ENCODE measurements at regions not wholly inside any gene's neighbourhood (a gene's known extent, or its start where the extent isn't known, plus 50 kb on each side); places are given as distances from the start of the nearest gene placed in this dataset.

DNA sequence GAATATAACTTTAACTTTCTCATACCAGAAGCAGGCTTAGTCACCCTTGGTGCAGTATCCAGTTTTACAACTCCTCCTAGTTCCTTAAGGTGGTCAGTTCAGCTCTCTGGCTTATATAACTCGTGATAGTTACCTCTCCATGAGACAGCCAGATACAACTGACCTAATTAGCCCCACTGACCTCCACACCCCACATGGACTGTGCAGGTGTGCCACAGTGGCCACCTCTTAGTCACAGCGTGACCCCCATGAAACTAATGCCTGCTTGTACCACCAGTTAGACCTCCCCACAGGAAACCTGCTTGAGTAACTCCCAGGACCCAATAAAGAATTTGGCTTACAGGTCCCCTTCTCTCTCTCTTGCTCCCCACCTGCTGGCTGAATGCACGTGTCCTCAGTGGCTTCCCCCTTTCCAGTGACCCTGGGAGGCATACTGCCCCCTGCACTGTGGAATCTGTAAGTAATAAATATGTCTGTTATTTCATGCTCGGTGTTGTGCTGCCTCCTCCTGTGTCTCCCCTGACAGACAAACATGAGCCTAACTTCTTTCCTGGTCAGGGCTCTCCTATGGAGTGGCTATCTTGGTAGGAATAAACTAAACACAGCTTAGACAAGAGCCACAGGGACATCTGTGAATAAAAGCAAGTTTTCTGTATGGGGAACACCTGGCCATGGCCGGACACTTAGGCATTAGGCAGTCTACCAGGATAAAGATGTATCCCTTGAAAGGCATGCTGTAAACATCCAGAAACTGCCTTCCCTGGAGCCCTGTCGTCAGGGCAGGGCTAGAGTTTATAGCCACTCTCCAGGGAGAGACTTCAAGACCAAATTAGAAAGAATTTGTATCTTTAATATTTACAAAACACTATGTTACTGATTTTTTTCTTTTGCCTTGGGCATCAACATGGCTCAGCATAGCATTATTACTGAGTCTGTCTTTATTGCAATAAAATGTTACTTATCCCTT is 209.7 kb upstream of the BOD1L1 start:
- Histone ChIP-seq H3K4me3 (ENCODE audit: insufficient read depth, low read depth, low read length, poor library complexity, severe bottlenecking) (no peak overlapping the region), H3K4me1 (ENCODE audit: control insufficient read depth, insufficient read depth, low read length, poor library complexity, severe bottlenecking) (no peaks in the 10 kb centered on the region), H3K27ac (ENCODE audit: insufficient read depth, low read length, poor library complexity, severe bottlenecking) (no peak overlapping the region), H3K27me3 (replicated peaks; ENCODE audit: control insufficient read depth, insufficient read depth, low read length, poor library complexity, severe bottlenecking) (no peaks in the 10 kb centered on the region), H3K9me3 (ENCODE audit: control insufficient read depth, low read length) (no peaks in the 10 kb centered on the region), H3K36me3 (ENCODE audit: control insufficient read depth, insufficient read depth, low read length) (no peaks in the 10 kb centered on the region)
- DNase-seq: no peak

DNA sequence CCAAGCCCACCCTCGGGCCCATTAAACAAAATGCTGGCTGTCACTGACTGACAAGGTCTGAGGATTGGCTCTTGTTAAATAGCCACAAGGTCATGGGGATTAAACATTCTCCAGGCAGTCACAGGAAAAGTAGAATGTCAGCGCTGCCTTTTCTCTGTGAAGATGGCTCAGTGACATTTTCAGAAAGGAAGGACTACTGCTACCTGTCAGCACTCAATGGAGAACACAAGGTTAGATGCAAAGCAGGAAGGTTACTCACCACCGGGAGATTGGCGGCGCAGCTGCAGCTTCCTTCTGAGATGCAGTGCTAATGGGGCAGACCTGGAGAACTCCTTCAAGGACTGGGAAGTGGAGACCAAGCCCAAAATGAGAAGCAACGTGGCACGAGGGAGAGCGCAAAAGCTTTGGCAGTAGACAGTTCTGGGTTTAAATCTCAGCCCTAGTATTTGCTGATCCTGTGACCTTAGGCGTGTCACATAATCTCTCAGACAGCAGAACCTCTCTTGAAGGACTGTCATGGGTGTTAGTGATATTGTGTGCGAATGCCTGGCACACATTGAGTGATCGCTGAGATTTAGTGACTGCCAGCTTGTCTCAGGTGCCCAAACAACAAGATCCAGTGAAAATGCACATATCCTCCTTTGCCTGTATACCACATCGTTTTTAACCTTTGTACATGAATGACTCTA is 213.1 kb upstream of the BOD1L1 start:
- Histone ChIP-seq H3K4me1 (ENCODE audit: control insufficient read depth, insufficient read depth, low read length, poor library complexity, severe bottlenecking) (no peaks in the 10 kb centered on the region), H3K36me3 (ENCODE audit: control insufficient read depth, insufficient read depth, low read length) (no peaks in the 10 kb centered on the region), H3K9me3 (ENCODE audit: control insufficient read depth, low read length) (no peaks in the 10 kb centered on the region), H3K4me3 (ENCODE audit: insufficient read depth, low read depth, low read length, poor library complexity, severe bottlenecking) (no peak overlapping the region), H3K27me3 (replicated peaks; ENCODE audit: control insufficient read depth, insufficient read depth, low read length, poor library complexity, severe bottlenecking) (no peaks in the 10 kb centered on the region), H3K27ac (ENCODE audit: insufficient read depth, low read length, poor library complexity, severe bottlenecking) (no peak overlapping the region)
- DNase-seq: no peak

DNA sequence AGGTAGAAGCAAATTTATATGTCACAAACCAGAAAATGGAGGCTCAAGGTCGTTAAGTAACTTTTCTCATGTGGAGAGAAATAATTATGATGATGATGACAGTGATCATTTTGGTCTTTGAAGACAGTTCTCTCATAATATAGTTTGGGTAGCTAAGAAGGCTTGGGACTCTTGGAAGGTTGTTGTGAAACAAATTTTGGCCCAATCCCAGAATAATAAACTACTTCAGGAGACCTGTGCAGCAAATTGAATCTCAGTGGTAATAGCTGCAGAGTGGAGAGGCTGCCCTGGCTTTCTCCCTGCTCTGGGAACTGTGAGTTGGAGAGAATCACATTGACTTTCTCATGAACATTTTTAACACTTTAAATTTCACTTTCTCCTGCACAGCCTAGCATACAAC is 217.2 kb upstream of the BOD1L1 start:
- no peaks in the 10 kb centered on the region for H3K9me3 ChIP-seq (ENCODE audit: control insufficient read depth, low read length)
- DNase-seq: no peak

DNA sequence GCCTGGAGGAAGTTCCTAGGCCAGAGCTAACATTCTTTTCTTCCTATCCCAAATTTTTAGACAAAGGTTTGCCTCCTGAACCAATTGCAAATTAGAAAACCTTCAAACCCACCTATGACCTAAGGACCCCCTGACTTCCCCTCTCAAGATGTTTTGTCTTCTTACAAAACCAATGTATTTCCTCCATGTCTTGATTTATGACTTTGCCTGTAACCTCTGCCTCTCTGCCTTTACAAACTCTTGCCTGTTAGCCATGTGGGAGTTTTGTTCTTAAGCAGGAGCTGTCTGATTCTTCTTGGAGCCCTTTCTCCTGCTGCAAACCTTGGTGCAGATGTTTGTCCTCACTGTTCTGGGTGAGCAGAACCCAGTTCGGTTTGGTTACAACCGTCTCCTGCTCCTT is 222.3 kb upstream of the BOD1L1 start:
- Histone ChIP-seq H3K4me1 (ENCODE audit: control insufficient read depth, insufficient read depth, low read length, poor library complexity, severe bottlenecking) (no peaks in the 10 kb centered on the region), H3K9me3 (ENCODE audit: control insufficient read depth, low read length) (no peaks in the 10 kb centered on the region), H3K27ac (ENCODE audit: insufficient read depth, low read length, poor library complexity, severe bottlenecking) (no peak overlapping the region)

More for the DNA sequence above, 217.2 kb upstream of the BOD1L1 start:
- Histone ChIP-seq H3K4me3 (ENCODE audit: insufficient read depth, low read depth, low read length, poor library complexity, severe bottlenecking) (no peak overlapping the region), H3K27me3 (replicated peaks; ENCODE audit: control insufficient read depth, insufficient read depth, low read length, poor library complexity, severe bottlenecking) (no peaks in the 10 kb centered on the region), H3K4me1 (ENCODE audit: control insufficient read depth, insufficient read depth, low read length, poor library complexity, severe bottlenecking) (no peaks in the 10 kb centered on the region), H3K27ac (ENCODE audit: insufficient read depth, low read length, poor library complexity, severe bottlenecking) (no peak overlapping the region), H3K36me3 (ENCODE audit: control insufficient read depth, insufficient read depth, low read length) (no peaks in the 10 kb centered on the region)

DNA sequence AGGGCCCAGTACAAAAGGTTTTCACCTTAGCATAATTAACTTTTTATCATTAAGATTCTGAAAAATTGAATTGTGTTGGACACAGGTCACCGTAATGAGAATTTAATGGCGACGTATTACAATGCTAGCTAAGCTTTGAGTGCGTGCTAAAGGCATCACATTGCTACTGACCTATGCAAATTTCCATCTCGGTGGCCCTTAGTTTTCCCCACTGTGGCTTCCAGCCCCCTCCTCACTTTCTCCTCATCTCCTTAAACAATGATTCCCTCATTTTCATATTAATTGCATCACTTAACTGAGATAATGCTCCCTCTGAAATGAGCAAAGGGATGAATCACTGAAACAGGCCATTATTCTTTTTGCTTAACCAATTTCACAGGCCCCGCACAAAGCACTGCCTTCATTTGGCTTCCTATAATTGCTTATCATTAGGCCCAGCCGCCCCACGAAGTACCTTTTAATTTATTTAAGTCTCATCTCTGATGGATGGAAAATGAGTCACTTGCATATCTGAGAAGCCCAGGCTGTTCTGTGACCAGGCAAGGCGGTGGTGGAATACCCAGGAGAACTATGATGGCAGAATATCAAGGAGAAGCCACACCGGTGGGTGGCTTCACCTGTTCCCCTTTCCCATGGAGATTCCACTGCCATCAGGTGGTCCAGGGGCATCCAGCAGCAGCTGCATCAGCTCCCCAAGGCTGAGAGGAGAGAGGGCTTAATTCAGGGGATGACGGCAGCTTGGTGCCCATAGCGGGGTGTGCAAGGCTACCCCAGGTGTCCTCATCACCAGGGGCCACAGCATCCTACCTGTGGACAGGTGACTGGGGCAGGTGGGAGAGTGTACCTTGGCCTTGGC is 223.8 kb upstream of the BOD1L1 start:
- H3K4me3 ChIP-seq (ENCODE audit: insufficient read depth, low read depth, low read length, poor library complexity, severe bottlenecking): no peak overlapping the region
- H3K36me3 ChIP-seq (ENCODE audit: control insufficient read depth, insufficient read depth, low read length): no peaks in the 10 kb centered on the region
- no peak for DNase-seq
- no peaks in the 10 kb centered on the region for H3K4me1 ChIP-seq (ENCODE audit: control insufficient read depth, insufficient read depth, low read length, poor library complexity, severe bottlenecking)
- H3K27ac ChIP-seq (ENCODE audit: insufficient read depth, low read length, poor library complexity, severe bottlenecking): no peak overlapping the region
- no peaks in the 10 kb centered on the region for H3K27me3 ChIP-seq (replicated peaks; ENCODE audit: control insufficient read depth, insufficient read depth, low read length, poor library complexity, severe bottlenecking)
- no peaks in the 10 kb centered on the region for H3K9me3 ChIP-seq (ENCODE audit: control insufficient read depth, low read length)

More for the DNA sequence above, 222.3 kb upstream of the BOD1L1 start:
- Histone ChIP-seq H3K27me3 (replicated peaks; ENCODE audit: control insufficient read depth, insufficient read depth, low read length, poor library complexity, severe bottlenecking) (no peaks in the 10 kb centered on the region), H3K36me3 (ENCODE audit: control insufficient read depth, insufficient read depth, low read length) (no peaks in the 10 kb centered on the region), H3K4me3 (ENCODE audit: insufficient read depth, low read depth, low read length, poor library complexity, severe bottlenecking) (no peak overlapping the region)
- no peak for DNase-seq

DNA sequence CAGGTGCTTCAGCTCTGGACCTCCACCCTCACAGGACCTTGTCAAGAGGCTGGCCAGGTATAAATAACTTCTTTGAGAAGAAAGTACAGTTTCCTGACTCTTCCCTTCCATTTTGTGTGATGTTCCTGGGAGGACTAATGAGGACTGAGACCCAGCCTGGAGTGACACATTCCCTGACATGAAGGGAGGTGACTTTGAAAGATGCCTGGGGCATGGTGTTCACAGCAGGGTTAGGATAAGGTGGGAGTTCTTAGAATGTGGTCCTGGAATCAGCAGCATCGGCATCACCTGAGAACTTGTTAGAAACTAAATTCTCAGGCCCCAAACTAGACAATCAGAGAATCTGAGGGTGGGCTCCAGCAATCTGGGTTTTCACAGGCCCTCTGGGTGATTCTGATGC is 224.9 kb upstream of the BOD1L1 start:
- H3K27ac ChIP-seq (ENCODE audit: insufficient read depth, low read length, poor library complexity, severe bottlenecking): no peak overlapping the region
- H3K9me3 ChIP-seq (ENCODE audit: control insufficient read depth, low read length): no peaks in the 10 kb centered on the region
- no peak overlapping the region for H3K4me3 ChIP-seq (ENCODE audit: insufficient read depth, low read depth, low read length, poor library complexity, severe bottlenecking)

DNA sequence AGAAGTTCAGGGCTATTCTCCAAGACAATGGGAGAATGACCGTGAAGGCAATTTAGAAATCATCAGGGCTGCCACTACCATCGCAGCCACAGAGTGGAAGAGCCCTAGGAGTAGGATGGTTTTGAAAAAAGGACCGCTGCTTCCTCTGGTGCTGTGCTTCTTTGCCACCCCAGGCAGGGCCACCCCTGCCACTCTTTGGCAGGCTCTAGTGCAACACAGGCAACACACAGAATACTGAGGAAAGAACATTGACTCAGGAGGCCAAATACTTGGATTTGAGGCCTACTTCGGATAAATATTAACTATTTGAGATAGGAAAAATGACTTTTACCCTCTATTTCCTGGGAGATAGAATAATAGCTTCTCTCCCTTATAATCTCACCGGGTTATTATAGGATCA is 228.9 kb upstream of the BOD1L1 start:
- DNase-seq: no peak
- H3K27ac ChIP-seq (ENCODE audit: insufficient read depth, low read length, poor library complexity, severe bottlenecking): no peak overlapping the region
- H3K9me3 ChIP-seq (ENCODE audit: control insufficient read depth, low read length): no peaks in the 10 kb centered on the region
- H3K27me3 ChIP-seq (replicated peaks; ENCODE audit: control insufficient read depth, insufficient read depth, low read length, poor library complexity, severe bottlenecking): no peaks in the 10 kb centered on the region
- no peak overlapping the region for H3K4me3 ChIP-seq (ENCODE audit: insufficient read depth, low read depth, low read length, poor library complexity, severe bottlenecking)
- H3K4me1 ChIP-seq (ENCODE audit: control insufficient read depth, insufficient read depth, low read length, poor library complexity, severe bottlenecking): no peaks in the 10 kb centered on the region
- no peaks in the 10 kb centered on the region for H3K36me3 ChIP-seq (ENCODE audit: control insufficient read depth, insufficient read depth, low read length)

More for the DNA sequence above, 224.9 kb upstream of the BOD1L1 start:
- no peak for DNase-seq
- Histone ChIP-seq H3K4me1 (ENCODE audit: control insufficient read depth, insufficient read depth, low read length, poor library complexity, severe bottlenecking) (no peaks in the 10 kb centered on the region), H3K27me3 (replicated peaks; ENCODE audit: control insufficient read depth, insufficient read depth, low read length, poor library complexity, severe bottlenecking) (no peaks in the 10 kb centered on the region), H3K36me3 (ENCODE audit: control insufficient read depth, insufficient read depth, low read length) (no peaks in the 10 kb centered on the region)

DNA sequence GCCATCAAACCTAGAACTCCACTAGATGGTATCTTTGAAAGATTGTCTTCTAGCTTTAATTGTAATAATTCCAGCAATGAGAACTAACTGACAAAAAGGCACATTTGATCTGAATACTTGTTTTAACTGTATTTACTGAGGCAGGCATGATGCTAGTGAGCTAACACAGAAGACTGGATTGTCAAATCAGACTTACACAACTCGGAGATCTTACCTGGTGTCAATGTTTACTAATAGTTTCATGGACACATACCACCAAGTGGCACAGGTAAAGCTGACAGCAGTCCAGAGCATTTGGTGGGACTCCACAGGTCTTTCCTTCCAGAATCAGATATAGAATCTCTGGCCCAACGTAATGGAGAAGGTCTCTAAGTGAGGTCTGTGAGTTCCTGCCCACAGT is 229.9 kb upstream of the BOD1L1 start:
- Histone ChIP-seq H3K4me1 (ENCODE audit: control insufficient read depth, insufficient read depth, low read length, poor library complexity, severe bottlenecking) (no peaks in the 10 kb centered on the region), H3K4me3 (ENCODE audit: insufficient read depth, low read depth, low read length, poor library complexity, severe bottlenecking) (no peak overlapping the region), H3K9me3 (ENCODE audit: control insufficient read depth, low read length) (no peaks in the 10 kb centered on the region), H3K27me3 (replicated peaks; ENCODE audit: control insufficient read depth, insufficient read depth, low read length, poor library complexity, severe bottlenecking) (no peaks in the 10 kb centered on the region), H3K27ac (ENCODE audit: insufficient read depth, low read length, poor library complexity, severe bottlenecking) (no peak overlapping the region), H3K36me3 (ENCODE audit: control insufficient read depth, insufficient read depth, low read length) (no peaks in the 10 kb centered on the region)
- no peak for DNase-seq

DNA sequence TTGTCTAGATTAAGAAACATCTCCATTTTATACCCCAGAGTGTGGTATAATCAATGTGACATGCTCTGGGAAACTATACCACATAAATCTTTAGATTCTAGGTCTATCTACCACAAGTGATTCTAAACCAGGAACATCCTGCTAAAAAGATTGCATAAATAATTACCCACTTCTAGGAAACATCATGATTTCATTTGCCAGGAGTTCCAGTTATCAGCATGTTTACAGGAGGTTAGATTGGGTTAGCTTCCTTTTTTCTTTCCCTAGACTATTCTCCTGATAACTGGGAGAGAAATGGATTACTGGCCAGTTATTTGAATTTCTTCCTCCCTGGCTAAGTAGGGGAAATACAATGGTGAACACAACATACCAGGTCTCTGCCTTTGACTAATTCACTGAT is 230.3 kb upstream of the BOD1L1 start:
- Histone ChIP-seq H3K4me1 (ENCODE audit: control insufficient read depth, insufficient read depth, low read length, poor library complexity, severe bottlenecking) (no peaks in the 10 kb centered on the region), H3K27ac (ENCODE audit: insufficient read depth, low read length, poor library complexity, severe bottlenecking) (no peak overlapping the region), H3K36me3 (ENCODE audit: control insufficient read depth, insufficient read depth, low read length) (no peaks in the 10 kb centered on the region), H3K27me3 (replicated peaks; ENCODE audit: control insufficient read depth, insufficient read depth, low read length, poor library complexity, severe bottlenecking) (no peaks in the 10 kb centered on the region), H3K4me3 (ENCODE audit: insufficient read depth, low read depth, low read length, poor library complexity, severe bottlenecking) (no peak overlapping the region), H3K9me3 (ENCODE audit: control insufficient read depth, low read length) (no peaks in the 10 kb centered on the region)
- DNase-seq: no peak
